OCI-LY3 (cell line): ENCODE measurements at regions not wholly inside any gene's neighbourhood (a gene's known extent, or its start where the extent isn't known, plus 50 kb on each side); places are given as distances from the start of the nearest gene placed in this dataset.

Experiments
- CTCF ChIP-seq: fragments of 200-600, 300-600 bp; sonication (generic); IDR thresholded peaks from 2 replicates; pipeline ENCODE4 v1.5.1; 2014; ENCODE audit warnings: antibody characterized with exemption, low read length, low read depth
- EZH2phosphoT487 ChIP-seq: fragments of 200-600 bp; shearing (Covaris generic); IDR thresholded peaks from 2 replicates; pipeline ENCODE4 v1.6.1; 2018; ENCODE audit warnings: antibody characterized with exemption, mixed run types, low read depth

DNA sequence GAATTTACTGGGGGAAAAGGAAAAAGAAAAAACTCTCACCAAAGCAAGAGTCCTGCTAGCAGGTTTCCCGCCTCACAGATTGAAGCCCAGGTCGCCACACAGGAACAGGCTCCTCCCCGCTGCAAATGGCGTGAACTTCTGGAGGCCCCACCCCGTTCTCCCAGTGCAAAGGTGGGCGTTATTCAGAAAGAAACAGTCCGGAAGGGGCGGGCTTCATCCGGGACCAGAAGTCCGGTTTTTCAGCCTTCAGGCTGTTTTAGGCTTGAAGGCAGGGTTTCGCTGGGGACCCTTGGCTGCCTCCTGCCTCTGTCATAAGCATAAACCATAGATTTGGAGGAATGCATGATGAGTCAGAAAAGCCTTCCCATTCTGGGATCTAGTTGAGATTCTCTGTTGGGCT lies 148.3 kb upstream of the POU2AF2 start:
- TF ChIP-seq CTCF (no peak), EZH2phosphoT487 (no peak)
